ENCODE measurements at regions not wholly inside any gene's neighbourhood (a gene's known extent, or its start where the extent isn't known, plus 50 kb on each side); places are given as distances from the start of the nearest gene placed in this dataset.

DNA sequence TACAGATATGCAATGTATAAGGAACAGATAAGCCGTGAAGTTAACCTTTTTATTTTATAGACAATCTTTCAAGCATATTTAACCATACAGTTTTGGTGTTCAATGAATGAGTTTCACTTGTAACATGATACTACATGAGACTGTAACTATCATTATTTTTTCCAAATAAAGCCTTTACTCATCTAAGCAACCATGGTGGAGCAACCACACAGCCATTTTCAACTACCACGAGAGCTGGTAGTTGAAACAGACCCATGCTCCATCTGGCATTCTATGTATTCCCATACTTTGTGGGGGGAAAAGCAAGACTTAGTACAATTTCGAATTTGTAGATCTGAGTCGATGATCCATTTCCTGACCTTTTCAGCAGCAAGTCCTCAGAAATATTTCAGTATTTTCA is 159.3 kb upstream of the RND3 start:
- no peak overlapping the region for H3K27ac ChIP-seq (ENCODE audit: low read depth in 1 of 2, low read length in 2 of 2)
- H3K9me3 ChIP-seq (ENCODE audit: control insufficient read depth in 1 of 2, insufficient read depth in 1 of 2, low read length in 2 of 2) = no peaks in the 10 kb centered on the region
- H3K36me3 ChIP-seq (ENCODE audit: insufficient read depth, low read length) = no peaks in the 10 kb centered on the region
- ATAC-seq (ENCODE audit: poor library complexity) (no peak), DNase-seq (no peak)
- H3K4me3 ChIP-seq (ENCODE audit: low read length) = no peak overlapping the region
- no peaks in the 10 kb centered on the region for H3K4me1 Mint-ChIP-seq (ENCODE audit: low read depth)
- TF ChIP-seq, protein P1, sequence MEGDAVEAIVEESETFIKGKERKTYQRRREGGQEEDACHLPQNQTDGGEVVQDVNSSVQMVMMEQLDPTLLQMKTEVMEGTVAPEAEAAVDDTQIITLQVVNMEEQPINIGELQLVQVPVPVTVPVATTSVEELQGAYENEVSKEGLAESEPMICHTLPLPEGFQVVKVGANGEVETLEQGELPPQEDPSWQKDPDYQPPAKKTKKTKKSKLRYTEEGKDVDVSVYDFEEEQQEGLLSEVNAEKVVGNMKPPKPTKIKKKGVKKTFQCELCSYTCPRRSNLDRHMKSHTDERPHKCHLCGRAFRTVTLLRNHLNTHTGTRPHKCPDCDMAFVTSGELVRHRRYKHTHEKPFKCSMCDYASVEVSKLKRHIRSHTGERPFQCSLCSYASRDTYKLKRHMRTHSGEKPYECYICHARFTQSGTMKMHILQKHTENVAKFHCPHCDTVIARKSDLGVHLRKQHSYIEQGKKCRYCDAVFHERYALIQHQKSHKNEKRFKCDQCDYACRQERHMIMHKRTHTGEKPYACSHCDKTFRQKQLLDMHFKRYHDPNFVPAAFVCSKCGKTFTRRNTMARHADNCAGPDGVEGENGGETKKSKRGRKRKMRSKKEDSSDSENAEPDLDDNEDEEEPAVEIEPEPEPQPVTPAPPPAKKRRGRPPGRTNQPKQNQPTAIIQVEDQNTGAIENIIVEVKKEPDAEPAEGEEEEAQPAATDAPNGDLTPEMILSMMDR (IDR thresholded peaks at IDR 0.05) = no peak
- no peaks in the 10 kb centered on the region for H3K27me3 Mint-ChIP-seq
- H3K4me3 Mint-ChIP-seq = no peak overlapping the region
- intact Hi-C loops (cut with DNase I, micrococcal nuclease) = no loop called here
- POLR2A ChIA-PET = no interaction called here
- no peaks in the 10 kb centered on the region for H3K36me3 Mint-ChIP-seq (ENCODE audit: low read depth)
- no peaks in the 10 kb centered on the region for H3K27me3 ChIP-seq (ENCODE audit: control insufficient read depth in 1 of 2, insufficient read depth in 2 of 2, low read length in 2 of 2)
- H3K9me3 Mint-ChIP-seq = no peaks in the 10 kb centered on the region
- CTCF ChIA-PET = no interaction called here
- no peak overlapping the region for H3K27ac Mint-ChIP-seq
- H3K4me1 ChIP-seq (ENCODE audit: insufficient read depth, low read length) = no peaks in the 10 kb centered on the region

DNA sequence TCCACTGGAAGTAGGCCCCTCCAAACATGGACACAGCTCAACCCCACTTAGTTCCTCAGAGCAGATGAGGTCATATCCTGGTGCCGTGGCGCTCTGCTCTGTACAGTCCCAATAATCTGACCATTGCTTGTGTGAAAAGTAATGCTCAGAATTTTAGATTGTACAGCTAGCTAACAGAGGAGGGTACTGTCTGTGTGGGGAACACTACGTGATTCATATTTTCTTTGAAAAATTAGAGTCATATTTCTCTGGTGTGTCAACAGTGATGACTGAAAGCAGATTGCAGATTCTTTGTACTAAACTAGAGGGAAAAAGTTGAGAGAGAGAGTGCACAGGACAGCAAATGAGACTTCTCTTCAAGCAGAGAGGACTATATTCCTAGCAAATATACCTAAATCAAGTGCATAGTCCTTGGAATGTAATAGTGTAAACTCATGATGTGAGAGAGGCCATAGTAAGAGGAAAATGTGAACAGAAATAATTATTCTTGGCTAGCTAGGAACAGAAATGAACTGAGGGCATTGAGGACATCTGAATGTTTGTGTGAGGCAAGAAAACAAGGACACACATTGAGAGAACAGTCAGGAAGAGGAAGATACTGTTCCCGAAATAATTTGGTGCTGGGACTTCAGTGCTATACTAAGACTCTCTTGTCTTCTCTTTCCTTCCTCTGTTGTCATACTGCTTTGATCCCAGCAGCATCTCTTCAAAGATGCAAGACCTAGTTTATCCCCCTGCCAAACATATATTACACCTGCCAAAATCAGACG is 157.0 kb upstream of the RND3 start:
- H3K4me3 Mint-ChIP-seq = no peak overlapping the region
- intact Hi-C loops (cut with DNase I, micrococcal nuclease) = no loop called here
- H3K9me3 Mint-ChIP-seq = no peaks in the 10 kb centered on the region
- Histone ChIP-seq H3K4me1 (ENCODE audit: insufficient read depth, low read length) (no peaks in the 10 kb centered on the region), H3K4me3 (ENCODE audit: low read length) (no peak overlapping the region), H3K36me3 (ENCODE audit: insufficient read depth, low read length) (no peaks in the 10 kb centered on the region), H3K27ac (ENCODE audit: low read depth in 1 of 2, low read length in 2 of 2) (no peak overlapping the region), H3K9me3 (ENCODE audit: control insufficient read depth in 1 of 2, insufficient read depth in 1 of 2, low read length in 2 of 2) (no peaks in the 10 kb centered on the region), H3K27me3 (ENCODE audit: control insufficient read depth in 1 of 2, insufficient read depth in 2 of 2, low read length in 2 of 2) (no peaks in the 10 kb centered on the region)
- TF ChIP-seq, protein P1 (IDR thresholded peaks at IDR 0.05) = no peak
- DNase-seq (no peak), ATAC-seq (ENCODE audit: poor library complexity) (no peak)
- CTCF ChIA-PET = no interaction called here
- H3K27me3 Mint-ChIP-seq = no peaks in the 10 kb centered on the region
- POLR2A ChIA-PET = no interaction called here
- no peaks in the 10 kb centered on the region for H3K4me1 Mint-ChIP-seq (ENCODE audit: low read depth)
- H3K27ac Mint-ChIP-seq = no peak overlapping the region
- no peaks in the 10 kb centered on the region for H3K36me3 Mint-ChIP-seq (ENCODE audit: low read depth)

DNA sequence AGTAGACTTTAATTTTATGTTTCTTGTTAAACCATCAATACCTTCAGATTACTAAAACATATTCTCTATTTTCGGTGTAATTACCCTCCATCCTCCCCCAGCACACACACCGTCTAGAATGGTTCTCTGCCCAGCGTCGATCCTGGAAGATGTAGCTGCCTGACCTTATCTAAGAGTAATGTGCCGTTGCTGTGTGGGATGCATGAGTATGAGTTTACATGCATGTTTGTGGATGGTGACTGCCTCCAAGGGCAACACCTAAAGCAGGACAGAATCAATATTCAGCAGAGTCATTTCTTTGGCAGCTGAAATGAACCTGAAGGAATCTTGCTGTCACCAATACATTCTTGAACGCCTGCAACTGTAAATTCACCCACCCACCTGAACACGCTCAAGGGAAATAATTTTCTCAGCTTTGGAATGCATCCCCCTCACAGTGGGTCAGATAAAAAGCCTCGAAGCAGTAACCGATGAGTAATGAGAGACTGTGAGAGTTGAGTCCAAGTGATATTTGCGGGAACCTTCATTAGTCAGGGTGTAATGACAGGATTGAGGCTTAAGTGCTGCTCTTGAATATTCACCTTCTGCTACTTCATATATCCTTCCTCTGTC is 155.8 kb upstream of the RND3 start:
- no peaks in the 10 kb centered on the region for H3K4me1 Mint-ChIP-seq (ENCODE audit: low read depth)
- Histone ChIP-seq H3K36me3 (ENCODE audit: insufficient read depth, low read length) (no peaks in the 10 kb centered on the region), H3K27me3 (ENCODE audit: control insufficient read depth in 1 of 2, insufficient read depth in 2 of 2, low read length in 2 of 2) (no peaks in the 10 kb centered on the region), H3K27ac (ENCODE audit: low read depth in 1 of 2, low read length in 2 of 2) (no peak overlapping the region), H3K9me3 (ENCODE audit: control insufficient read depth in 1 of 2, insufficient read depth in 1 of 2, low read length in 2 of 2) (no peaks in the 10 kb centered on the region), H3K4me1 (ENCODE audit: insufficient read depth, low read length) (no peaks in the 10 kb centered on the region), H3K4me3 (ENCODE audit: low read length) (no peak overlapping the region)
- no peak overlapping the region for H3K4me3 Mint-ChIP-seq
- ChIA-PET POLR2A (no interaction called here), CTCF (no interaction called here)
- no peaks in the 10 kb centered on the region for H3K27me3 Mint-ChIP-seq
- DNase-seq = no peak
- H3K9me3 Mint-ChIP-seq = no peaks in the 10 kb centered on the region
- no peak for ATAC-seq (ENCODE audit: poor library complexity)
- TF ChIP-seq, protein P1 (IDR thresholded peaks at IDR 0.05) = no peak
- H3K36me3 Mint-ChIP-seq (ENCODE audit: low read depth) = no peaks in the 10 kb centered on the region
- intact Hi-C loops (cut with DNase I, micrococcal nuclease) = no loop called here
- no peak overlapping the region for H3K27ac Mint-ChIP-seq

Data from CD4-positive, alpha-beta T cell (primary cell).